ENCODE measurements at regions not wholly inside any gene's neighbourhood (a gene's known extent, or its start where the extent isn't known, plus 50 kb on each side); places are given as distances from the start of the nearest gene placed in this dataset.

GRCh38 chr13:74930402-74931165, 551.4 kb downstream of the TBC1D4 start:
- DNase-seq, result peak; percentile 36

DNA sequence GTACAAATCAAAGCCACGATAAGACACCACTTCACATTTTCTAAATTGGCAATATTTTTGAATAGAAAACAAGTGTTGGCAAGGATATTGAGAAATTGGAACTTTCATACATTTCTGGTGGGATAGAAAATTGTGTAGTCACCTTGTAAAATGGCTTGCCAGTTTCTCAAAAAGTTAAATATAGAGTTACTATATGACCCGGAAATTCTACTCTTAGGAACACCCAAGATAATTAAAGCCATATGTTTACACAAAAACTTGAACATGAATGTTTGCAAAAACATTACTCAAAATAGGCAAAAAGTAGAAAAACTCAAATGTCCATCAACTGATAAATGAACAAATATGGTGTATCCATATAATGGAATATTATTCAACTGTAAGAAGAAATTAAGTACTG, 552.5 kb downstream of the TBC1D4 start:
- DNase-seq, result no peak

DNA sequence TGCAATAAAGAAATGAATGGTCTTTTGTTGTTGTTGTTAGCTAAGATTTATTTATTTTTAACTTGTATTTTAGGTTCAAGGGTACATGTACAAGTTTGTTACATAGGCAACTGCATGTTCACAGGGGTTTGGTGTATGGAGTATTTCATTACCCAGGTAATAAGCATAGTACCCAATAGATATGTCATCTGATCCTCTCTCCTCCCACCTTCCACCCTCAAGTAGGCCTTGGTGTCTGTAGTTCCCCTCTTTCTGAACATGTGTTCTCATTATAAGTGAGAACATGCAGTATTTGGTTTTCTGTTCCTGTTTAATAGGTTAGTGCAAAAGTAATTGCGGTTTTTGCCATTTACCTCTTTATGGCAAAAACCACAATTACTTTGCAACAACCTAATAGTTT, 554.1 kb downstream of the TBC1D4 start:
- DNase-seq, result no peak

DNA sequence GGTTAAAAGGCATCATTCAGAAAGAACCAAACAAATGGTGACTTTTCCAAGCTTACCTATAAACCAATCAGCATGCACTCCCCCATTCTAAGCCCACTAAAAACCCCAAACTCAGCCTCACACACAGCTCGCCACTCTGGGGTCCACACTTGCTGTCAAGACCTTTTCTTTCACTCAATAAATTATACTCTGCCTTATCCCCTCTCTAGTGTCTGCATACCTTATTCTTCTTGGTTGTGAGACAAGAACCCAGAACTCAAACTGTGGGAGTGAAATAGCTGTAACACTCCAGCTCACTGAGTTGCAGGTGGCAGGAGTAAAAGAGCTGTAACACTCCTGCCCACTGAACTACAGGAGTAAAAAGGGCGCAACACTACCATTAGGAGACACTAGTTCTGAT, 559.0 kb downstream of the TBC1D4 start:
- DNase-seq, result no peak

DNA sequence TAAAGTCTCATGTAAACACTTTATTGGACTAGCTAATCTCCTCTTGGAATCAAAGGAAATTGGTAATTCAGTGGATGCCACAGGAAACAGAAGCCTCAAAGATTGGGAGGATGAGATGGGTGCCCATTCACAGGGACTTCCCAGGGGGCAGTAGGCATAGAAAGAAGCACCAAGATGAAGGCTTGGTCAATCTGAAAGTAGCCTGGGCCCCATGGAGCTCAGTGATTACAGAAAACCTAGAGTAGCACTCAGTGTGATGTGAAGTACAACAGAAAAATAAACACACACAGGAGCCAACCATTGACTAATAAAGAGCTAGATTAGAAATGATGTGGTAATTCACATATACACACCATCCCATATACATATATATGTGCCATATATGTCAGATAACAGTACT, 560.6 kb downstream of the TBC1D4 start:
- DNase-seq, result no peak

GRCh38 chr13:74920920-74921319, 561.0 kb downstream of the TBC1D4 start:
- DNase-seq, result peak; percentile 73

- peak; percentile 92 for DNase-seq
Observed at GRCh38 chr13:74920361-74920760, 561.6 kb downstream of the TBC1D4 start.

- DNase-seq, result peak; percentile 68
Observed at GRCh38 chr13:74919914-74920313, 562.1 kb downstream of the TBC1D4 start.

DNA sequence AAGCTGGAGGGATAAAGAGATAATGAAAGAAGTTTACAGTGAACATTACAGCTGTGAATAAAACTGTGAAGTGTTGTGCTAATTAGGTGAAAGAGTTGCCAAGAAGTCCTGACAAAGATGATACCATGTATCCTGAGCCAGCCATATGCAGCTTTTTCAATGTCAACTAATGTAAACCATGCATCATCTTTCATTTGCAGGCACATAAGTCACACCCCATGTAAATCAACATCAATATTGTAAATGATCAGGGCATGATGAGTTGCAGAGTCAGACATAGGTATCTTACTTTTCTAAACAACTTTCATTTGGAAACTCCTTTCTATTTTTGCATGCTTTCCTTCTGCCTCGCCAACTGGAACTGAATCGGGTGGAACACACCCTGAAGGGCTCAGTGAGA, 569.1 kb downstream of the TBC1D4 start:
- DNase-seq, result no peak

DNA sequence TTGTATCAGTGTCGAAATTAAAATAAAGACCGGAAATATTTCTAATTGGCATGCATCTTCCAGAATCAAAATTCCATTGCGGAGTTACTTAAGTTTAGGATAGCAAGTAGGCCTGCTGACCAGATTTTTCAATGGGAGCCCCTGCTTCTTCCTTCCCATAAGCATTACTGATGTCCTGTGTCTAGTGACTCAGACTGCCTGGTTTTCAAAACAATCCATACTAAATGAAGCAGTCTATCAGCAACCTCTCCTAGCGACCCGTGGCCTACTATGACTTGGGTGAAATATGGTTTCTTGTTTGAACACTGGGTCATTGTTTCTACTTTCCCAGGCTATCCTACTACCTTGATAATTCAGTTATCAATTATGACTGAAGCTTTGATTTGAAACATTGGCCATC, 571.6 kb downstream of the TBC1D4 start:
- DNase-seq, result no peak

GRCh38 chr13:74907788-74908187, 574.2 kb downstream of the TBC1D4 start:
- no peak for DNase-seq

DNA sequence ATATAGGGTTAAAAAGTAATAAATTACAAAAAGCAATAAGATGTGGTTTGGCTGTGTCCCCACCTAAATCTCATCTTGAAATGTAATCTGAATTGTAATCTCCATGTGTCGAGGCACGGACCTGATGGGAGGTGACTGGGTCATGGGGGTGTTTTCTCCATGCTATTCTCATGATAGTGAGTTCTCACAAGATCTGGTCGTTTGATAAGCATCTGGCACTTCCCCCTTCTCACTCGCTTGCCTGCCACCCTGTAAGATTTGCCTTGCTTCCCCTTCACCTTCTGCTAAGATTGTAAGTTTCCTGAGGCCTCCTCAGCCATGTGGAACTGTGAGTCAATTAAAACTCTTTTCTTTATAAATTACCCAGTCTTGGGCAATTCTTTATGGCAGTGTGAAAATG, 577.4 kb downstream of the TBC1D4 start:
- no peak for DNase-seq

DNA sequence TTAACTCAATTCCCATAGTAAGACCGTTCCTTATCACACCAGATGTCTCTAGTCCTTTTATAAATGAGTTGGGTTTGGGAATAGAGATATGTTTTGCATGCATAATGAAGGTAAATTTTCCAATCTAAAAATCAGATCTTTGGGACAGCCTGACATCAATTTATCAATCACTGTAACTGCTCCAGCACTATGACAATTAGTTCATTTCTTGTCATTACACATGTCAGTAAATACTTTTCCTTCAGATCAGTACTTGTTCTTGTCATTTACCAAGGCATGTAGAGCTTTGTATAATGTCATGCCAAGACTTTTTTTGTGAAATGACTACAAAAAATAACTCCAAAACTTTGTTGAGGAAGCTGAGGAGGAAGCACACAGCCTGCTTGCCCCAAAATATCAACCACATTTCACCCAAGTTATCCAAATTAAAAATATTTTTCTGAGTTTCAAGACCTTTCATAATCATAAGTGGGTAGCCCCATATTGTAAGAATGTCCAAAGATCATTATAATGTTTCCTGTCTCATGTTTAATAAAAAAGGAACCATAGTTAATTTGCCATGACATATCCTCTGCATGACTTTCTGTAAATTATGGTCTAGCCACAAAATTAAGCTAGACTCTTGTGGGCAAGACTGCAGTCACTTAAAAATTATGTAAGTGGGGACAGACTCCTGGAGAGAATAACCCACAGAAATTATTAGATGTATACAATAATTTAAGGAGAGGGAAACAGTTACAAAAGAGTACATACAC, 586.8 kb downstream of the TBC1D4 start:
- DNase-seq, result no peak

DNA sequence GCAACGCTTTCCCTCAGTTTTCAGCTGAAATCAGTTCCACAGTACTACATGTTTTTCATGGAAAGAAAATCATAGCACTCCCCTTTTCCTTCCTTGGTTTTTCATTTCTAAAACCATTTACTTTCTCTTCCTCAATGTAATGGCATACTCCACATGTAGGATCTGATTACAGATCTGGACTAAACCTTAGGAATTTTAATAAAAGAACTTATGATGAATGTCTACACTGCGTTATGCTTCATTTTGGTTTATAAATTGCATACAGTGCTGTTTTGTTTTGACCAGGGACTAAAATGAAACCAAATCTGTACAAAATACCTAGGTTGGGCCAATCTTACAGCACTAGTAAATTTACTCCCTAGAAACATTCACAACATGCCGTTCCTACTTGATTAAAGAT, 589.9 kb downstream of the TBC1D4 start:
- DNase-seq, result no peak

- DNase-seq, result no peak
Observed at GRCh38 chr13:74891610-74892009, 590.4 kb downstream of the TBC1D4 start.

DNA sequence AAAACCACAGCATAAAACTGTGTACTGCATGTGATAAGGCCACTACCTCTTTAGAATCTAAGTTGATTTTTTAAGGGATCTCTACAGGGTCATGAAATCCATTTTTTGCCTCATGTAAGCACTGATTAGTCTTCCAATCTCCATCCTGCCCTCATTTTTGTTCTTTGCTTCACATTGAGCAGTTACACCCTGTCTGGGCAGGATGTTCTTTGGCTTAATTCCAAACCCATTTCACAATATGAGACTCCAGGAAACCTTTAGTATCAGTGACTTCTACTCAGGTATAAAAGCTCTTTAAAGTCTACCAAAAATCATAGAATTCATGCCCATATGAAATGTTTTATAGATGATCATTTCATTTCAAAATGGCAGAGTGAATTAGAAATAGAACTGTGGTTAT, 592.6 kb downstream of the TBC1D4 start:
- no peak for DNase-seq

DNA sequence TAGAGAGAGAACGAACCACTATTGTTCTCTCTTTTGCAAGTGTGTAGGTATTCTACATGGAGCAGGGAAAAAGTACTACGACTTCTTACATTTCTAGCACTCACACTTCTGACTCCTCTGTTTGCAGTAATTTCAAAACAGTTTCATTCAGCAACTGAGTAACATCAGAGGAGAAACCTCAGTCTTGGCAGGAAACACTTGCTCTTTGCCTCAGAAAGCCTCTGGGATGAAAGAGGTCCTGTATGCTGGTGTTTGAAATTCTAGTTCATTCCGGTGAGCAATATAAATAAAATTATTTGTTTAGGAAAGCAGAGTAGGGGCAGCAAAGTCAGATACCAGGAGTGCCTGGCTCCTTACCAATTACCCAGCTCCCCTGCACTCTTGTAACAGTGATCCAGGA, 595.5 kb downstream of the TBC1D4 start:
- no peak for DNase-seq

GRCh38 chr13:74883834-74884233, 598.1 kb downstream of the TBC1D4 start:
- no peak for DNase-seq

GRCh38 chr13:74871369-74872070, 610.4 kb downstream of the TBC1D4 start:
- no peak for DNase-seq

- no peak for DNase-seq
Observed at GRCh38 chr13:74870865-74871264, 611.1 kb downstream of the TBC1D4 start.

- DNase-seq, result peak; percentile 1
Observed at GRCh38 chr13:74869846-74870245, 612.1 kb downstream of the TBC1D4 start.

DNA sequence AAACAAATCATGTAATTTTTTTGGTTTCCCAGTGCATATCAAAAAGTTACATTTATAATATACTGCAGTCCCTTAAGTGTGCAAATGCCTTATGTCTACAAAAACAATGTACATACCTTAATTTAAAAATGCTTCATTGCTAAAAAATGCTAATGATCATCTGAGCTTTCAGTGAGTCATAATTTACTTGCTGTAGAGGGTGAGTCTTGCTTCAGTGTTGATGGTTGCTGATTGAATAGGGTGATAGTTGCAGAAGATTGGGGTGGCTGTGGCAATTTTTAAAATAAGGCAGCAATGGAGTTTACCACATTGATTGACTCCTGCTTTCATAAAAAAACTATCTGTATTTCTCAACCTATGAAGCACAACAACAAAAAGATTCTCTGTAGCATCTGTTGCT, 613.9 kb downstream of the TBC1D4 start:
- DNase-seq, result no peak

DNA sequence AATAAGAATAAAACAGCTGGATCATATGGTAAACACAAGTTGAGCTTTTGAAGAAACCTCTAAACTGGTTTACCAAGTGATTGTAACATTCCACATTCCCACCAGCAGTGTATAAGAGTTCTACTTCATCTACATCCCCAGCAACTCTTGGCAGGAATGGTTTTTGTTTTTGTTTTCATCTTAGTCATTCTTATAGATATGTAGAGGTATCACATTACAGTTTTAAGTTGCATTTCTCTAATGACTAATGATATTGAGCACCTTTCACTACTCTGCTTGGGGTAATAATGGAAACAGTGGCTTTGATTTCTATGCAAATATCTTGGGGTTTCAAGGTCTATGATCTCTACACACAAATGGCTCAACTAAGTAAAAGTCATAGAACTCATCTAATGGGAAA, 614.5 kb downstream of the TBC1D4 start:
- no peak for DNase-seq

- DNase-seq, result no peak
Observed at GRCh38 chr13:74866101-74866500, 615.9 kb downstream of the TBC1D4 start.

Measured in hematopoietic multipotent progenitor cell treated with erythropoietin and hydrocortisone succinate and interleukin-3 and kit ligand, for 8 days (in vitro differentiated cells).